ENCODE measurements at regions not wholly inside any gene's neighbourhood (a gene's known extent, or its start where the extent isn't known, plus 50 kb on each side); places are given as distances from the start of the nearest gene placed in this dataset.

DNA sequence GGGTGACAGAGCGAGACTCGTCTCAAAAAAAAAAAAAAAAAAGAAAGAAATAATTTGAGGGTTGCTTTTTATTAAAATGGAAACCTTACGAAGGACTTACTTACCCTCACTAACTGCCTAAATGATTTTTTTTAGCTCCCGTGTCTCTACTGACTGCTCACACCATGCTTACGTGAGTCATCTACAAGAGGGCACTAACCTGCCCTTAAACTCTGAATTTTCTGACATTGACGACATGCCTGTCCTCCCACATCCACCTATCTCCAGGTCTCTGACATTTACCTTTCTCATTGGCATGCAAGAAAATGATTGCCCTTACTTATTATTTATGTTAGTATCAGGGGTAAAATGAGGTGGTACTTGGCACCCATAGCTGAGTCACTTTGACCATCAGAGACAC lies 1286.3 kb upstream of the AUTS2 start:
- H2AFZ ChIP-seq (ENCODE audit: low read length) = no peak overlapping the region
- no peaks in the 10 kb centered on the region for H3K9me3 ChIP-seq (ENCODE audit: low read depth, low read length)
- H4K20me1 ChIP-seq (ENCODE audit: insufficient read depth, low read length) = no peaks in the 10 kb centered on the region
- H3K4me3 ChIP-seq (ENCODE audit: insufficient read depth, low read length) = no peak overlapping the region
- DNase-seq (ENCODE audit: insufficient read length, low spot score, missing footprints) = no peak
- no peaks in the 10 kb centered on the region for H3K79me2 ChIP-seq (ENCODE audit: insufficient read depth, low read length)
- no peaks in the 10 kb centered on the region for H3K4me1 ChIP-seq (ENCODE audit: insufficient read depth, low read length)
- H3K36me3 ChIP-seq (ENCODE audit: insufficient read depth, low read length) = no peaks in the 10 kb centered on the region
- no peak overlapping the region for H3K4me2 ChIP-seq (ENCODE audit: insufficient read depth, low read length)
- H3K27me3 ChIP-seq (ENCODE audit: insufficient read depth, low read length) = no peaks in the 10 kb centered on the region
- TF ChIP-seq, protein P1, sequence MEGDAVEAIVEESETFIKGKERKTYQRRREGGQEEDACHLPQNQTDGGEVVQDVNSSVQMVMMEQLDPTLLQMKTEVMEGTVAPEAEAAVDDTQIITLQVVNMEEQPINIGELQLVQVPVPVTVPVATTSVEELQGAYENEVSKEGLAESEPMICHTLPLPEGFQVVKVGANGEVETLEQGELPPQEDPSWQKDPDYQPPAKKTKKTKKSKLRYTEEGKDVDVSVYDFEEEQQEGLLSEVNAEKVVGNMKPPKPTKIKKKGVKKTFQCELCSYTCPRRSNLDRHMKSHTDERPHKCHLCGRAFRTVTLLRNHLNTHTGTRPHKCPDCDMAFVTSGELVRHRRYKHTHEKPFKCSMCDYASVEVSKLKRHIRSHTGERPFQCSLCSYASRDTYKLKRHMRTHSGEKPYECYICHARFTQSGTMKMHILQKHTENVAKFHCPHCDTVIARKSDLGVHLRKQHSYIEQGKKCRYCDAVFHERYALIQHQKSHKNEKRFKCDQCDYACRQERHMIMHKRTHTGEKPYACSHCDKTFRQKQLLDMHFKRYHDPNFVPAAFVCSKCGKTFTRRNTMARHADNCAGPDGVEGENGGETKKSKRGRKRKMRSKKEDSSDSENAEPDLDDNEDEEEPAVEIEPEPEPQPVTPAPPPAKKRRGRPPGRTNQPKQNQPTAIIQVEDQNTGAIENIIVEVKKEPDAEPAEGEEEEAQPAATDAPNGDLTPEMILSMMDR (IDR thresholded peaks at IDR 0.05; ENCODE audit: extremely low read depth, low read depth, low read length) = no peak
- H3K27ac ChIP-seq (ENCODE audit: low read depth, low read length) = no peak overlapping the region

GRCh38 chr7:68313806-68314205 lies 1284.5 kb upstream of the AUTS2 start:
- Histone ChIP-seq H3K36me3 (ENCODE audit: insufficient read depth, low read length) (no peaks in the 10 kb centered on the region), H3K4me2 (ENCODE audit: insufficient read depth, low read length) (no peak overlapping the region), H3K9me3 (ENCODE audit: low read depth, low read length) (no peaks in the 10 kb centered on the region), H4K20me1 (ENCODE audit: insufficient read depth, low read length) (no peaks in the 10 kb centered on the region), H3K4me1 (ENCODE audit: insufficient read depth, low read length) (no peaks in the 10 kb centered on the region), H2AFZ (ENCODE audit: low read length) (no peak overlapping the region), H3K4me3 (ENCODE audit: insufficient read depth, low read length) (no peak overlapping the region), H3K27ac (ENCODE audit: low read depth, low read length) (no peak overlapping the region), H3K79me2 (ENCODE audit: insufficient read depth, low read length) (no peaks in the 10 kb centered on the region), H3K27me3 (ENCODE audit: insufficient read depth, low read length) (no peaks in the 10 kb centered on the region)
- no peak for DNase-seq (ENCODE audit: insufficient read length, low spot score, missing footprints)
- TF ChIP-seq, protein P1 (IDR thresholded peaks at IDR 0.05; ENCODE audit: extremely low read depth, low read depth, low read length) = no peak

- TF ChIP-seq, protein P1 (IDR thresholded peaks at IDR 0.05; ENCODE audit: extremely low read depth, low read depth, low read length) = no peak
- no peak overlapping the region for H3K4me3 ChIP-seq (ENCODE audit: insufficient read depth, low read length)
- H3K27ac ChIP-seq (ENCODE audit: low read depth, low read length) = no peak overlapping the region
- no peak overlapping the region for H3K4me2 ChIP-seq (ENCODE audit: insufficient read depth, low read length)
- H3K36me3 ChIP-seq (ENCODE audit: insufficient read depth, low read length) = no peaks in the 10 kb centered on the region
- no peaks in the 10 kb centered on the region for H3K27me3 ChIP-seq (ENCODE audit: insufficient read depth, low read length)
- no peaks in the 10 kb centered on the region for H4K20me1 ChIP-seq (ENCODE audit: insufficient read depth, low read length)
- H3K4me1 ChIP-seq (ENCODE audit: insufficient read depth, low read length) = no peaks in the 10 kb centered on the region
- no peak for DNase-seq (ENCODE audit: insufficient read length, low spot score, missing footprints)
- H2AFZ ChIP-seq (ENCODE audit: low read length) = no peak overlapping the region
- H3K9me3 ChIP-seq (ENCODE audit: low read depth, low read length) = no peaks in the 10 kb centered on the region
- no peaks in the 10 kb centered on the region for H3K79me2 ChIP-seq (ENCODE audit: insufficient read depth, low read length)
Observed at GRCh38 chr7:68314208-68314607, 1284.1 kb upstream of the AUTS2 start.

- DNase-seq (ENCODE audit: insufficient read length, low spot score, missing footprints) = no peak
- Histone ChIP-seq H3K27ac (ENCODE audit: low read depth, low read length) (no peak overlapping the region), H3K4me3 (ENCODE audit: insufficient read depth, low read length) (no peak overlapping the region), H3K4me1 (ENCODE audit: insufficient read depth, low read length) (no peaks in the 10 kb centered on the region), H3K9me3 (ENCODE audit: low read depth, low read length) (no peaks in the 10 kb centered on the region), H2AFZ (ENCODE audit: low read length) (no peak overlapping the region), H3K79me2 (ENCODE audit: insufficient read depth, low read length) (no peaks in the 10 kb centered on the region), H4K20me1 (ENCODE audit: insufficient read depth, low read length) (no peaks in the 10 kb centered on the region), H3K27me3 (ENCODE audit: insufficient read depth, low read length) (no peaks in the 10 kb centered on the region), H3K4me2 (ENCODE audit: insufficient read depth, low read length) (no peak overlapping the region), H3K36me3 (ENCODE audit: insufficient read depth, low read length) (no peaks in the 10 kb centered on the region)
- TF ChIP-seq, protein P1 (IDR thresholded peaks at IDR 0.05; ENCODE audit: extremely low read depth, low read depth, low read length) = no peak
Observed at GRCh38 chr7:68317476-68317875, 1280.8 kb upstream of the AUTS2 start.

Measured in osteoblast (primary cell).